Thoracic aorta (tissue), 2 donors: ENCODE measurements at regions not wholly inside any gene's neighbourhood (a gene's known extent, or its start where the extent isn't known, plus 50 kb on each side); places are given as distances from the start of the nearest gene placed in this dataset.

Source experiments
- ATAC-seq: fragments of 150-250 bp; one replicate; pipeline ENCODE4 v1.8.0; 2017; ENCODE audit warnings: low read depth; ENCODE audit not compliant: insufficient number of reproducible peaks, low FRiP score
- DNase-seq: peaks from one replicate; pipeline ENCODE4 v3.0.0-alpha.2; 2020; ENCODE audit warnings: low spot score
- H3K27ac ChIP-seq, 2 donors: fragments of 200-600 bp; sonication (generic); 1 replicate in 1 of 2; 2 replicates in 1 of 2; pipeline ENCODE4 v1.5.1; 2016; ENCODE audit warnings: mild to moderate bottlenecking in 2 of 2, moderate library complexity in 2 of 2
- H3K27me3 ChIP-seq: fragments of 200-600 bp; sonication (generic); replicated peaks from 2 replicates; pipeline ENCODE4 v1.6.0; 2016; ENCODE audit warnings: mild to moderate bottlenecking; ENCODE audit not compliant: insufficient read depth
- H3K36me3 ChIP-seq: fragments of 200-600 bp; sonication (generic); one replicate; pipeline ENCODE4 v1.5.1; 2016
- H3K4me1 ChIP-seq, 2 donors: fragments of 200-600 bp; sonication (generic); 1 replicate in 1 of 2; 2 replicates in 1 of 2; pipeline versions ENCODE4 v1.5.1 to v1.6.0; 2016; ENCODE audit warnings: low read depth in 2 of 2, mild to moderate bottlenecking in 1 of 2; ENCODE audit not compliant: control insufficient read depth in 1 of 2
- H3K4me3 ChIP-seq: fragments of 200-600 bp; sonication (generic); 2 replicates; pipeline ENCODE4 v1.5.1; 2016; ENCODE audit warnings: mild to moderate bottlenecking
- H3K9me3 ChIP-seq: fragments of 200-600 bp; sonication (generic); 2 replicates; pipeline ENCODE4 v1.5.1; 2016
- CTCF ChIP-seq: fragments of 200-600 bp; sonication (generic); IDR thresholded peaks from one replicate; pipeline ENCODE4 v1.5.1; 2019; ENCODE audit warnings: antibody characterized with exemption

DNA sequence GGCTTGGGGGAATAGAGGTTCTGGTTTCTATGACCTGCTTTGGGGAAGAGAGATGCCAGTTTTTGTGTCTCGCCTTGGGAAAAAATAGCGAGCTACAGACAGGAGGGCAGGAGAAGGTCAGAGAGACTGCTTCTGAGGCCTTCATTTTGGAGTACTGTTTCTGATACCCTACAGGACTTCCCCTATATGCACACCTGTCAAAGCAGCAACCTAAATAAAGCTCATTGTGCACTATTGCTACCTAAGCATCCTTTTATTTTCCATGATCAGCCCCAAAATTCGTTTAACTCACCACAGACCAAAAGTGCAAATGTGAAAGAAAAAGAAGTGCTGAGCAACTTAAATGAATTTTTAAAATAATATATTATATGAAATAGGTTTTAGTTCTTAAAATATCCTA is 145.6 kb upstream of the CHRM3 start:
- Histone ChIP-seq H3K36me3 (no peaks in the 10 kb centered on the region), H3K27me3 (no peaks in the 10 kb centered on the region), H3K4me1 (no peaks in the 10 kb centered on the region), H3K4me3 (no peak overlapping the region), H3K9me3 (no peaks in the 10 kb centered on the region), H3K27ac (no peak overlapping the region)
- DNase-seq (no peak), ATAC-seq (no peak)
- TF ChIP-seq CTCF: no peak

DNA sequence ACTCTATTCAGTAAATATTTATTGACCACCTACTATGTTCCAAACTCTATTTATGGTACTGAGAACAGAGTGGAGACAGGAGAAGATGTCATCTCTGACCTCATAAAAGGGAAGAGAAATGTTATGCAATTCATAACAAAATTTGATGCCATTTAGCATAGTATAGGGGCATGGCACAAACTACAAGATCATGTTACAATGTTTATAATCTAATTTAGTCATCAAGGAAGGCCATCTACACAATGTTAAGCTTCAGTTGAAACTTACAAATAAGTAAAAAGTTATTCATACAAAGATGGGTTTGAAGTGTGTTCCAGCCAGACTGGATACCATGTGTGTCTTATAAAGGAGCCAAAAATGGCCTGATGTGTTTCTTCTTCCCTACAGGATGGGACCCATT is 146.8 kb upstream of the CHRM3 start:
- no peaks in the 10 kb centered on the region for H3K4me1 ChIP-seq
- no peaks in the 10 kb centered on the region for H3K9me3 ChIP-seq
- H3K27me3 ChIP-seq: no peaks in the 10 kb centered on the region
- no peaks in the 10 kb centered on the region for H3K36me3 ChIP-seq
- no peak for TF ChIP-seq CTCF
- no peak for DNase-seq
- ATAC-seq: no peak
- H3K27ac ChIP-seq: no peak overlapping the region
- no peak overlapping the region for H3K4me3 ChIP-seq

GRCh38 chr1:239237912-239238311 is 148.5 kb upstream of the CHRM3 start:
- DNase-seq: no peak
- no peaks in the 10 kb centered on the region for H3K36me3 ChIP-seq
- no peaks in the 10 kb centered on the region for H3K9me3 ChIP-seq
- no peak overlapping the region for H3K27ac ChIP-seq
- TF ChIP-seq CTCF: no peak
- ATAC-seq: no peak
- no peak overlapping the region for H3K4me3 ChIP-seq
- no peaks in the 10 kb centered on the region for H3K27me3 ChIP-seq
- H3K4me1 ChIP-seq: no peaks in the 10 kb centered on the region

DNA sequence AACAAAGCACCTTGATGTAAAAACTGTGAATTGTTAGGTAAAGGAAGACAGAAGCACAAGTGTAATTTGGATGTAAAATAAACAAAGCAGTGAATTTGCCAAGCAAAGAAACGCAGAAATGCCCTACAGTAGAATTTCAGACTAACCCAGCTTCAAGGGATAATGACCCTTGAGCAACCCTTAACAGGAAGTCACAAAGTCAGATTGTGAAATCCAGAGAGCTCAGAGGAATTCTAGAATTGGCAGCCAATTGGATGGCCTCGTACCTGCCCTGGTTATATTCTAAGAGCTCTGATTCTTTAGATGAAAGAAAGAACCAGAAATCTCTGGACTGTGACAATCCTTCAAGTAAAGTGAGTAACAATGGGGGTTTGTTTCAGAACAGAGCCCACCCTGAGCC is 152.7 kb upstream of the CHRM3 start:
- H3K27ac ChIP-seq: no peak overlapping the region
- DNase-seq: no peak

DNA sequence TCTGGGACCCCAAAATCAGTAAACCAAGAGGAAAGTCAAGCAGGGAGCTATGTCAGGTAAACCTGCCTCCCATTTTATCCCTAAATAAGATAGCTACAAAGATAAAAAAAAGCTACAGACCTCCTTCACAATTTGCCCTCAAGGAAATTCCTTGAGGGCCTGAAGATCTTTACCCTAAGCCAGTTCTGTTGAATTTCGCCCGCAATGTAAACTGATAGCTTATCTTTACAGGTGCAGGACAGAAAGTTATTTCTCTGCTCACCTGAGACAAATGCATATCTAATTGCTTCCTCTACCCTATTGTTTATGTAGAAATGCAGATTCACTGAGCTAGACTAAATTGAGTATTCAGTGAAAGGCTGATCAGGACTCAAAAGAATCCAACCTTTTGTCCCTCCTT is 153.4 kb upstream of the CHRM3 start:
- TF ChIP-seq CTCF: no peak
- ATAC-seq: no peak

More for the DNA sequence above, 152.7 kb upstream of the CHRM3 start:
- no peak for ATAC-seq
- H3K9me3 ChIP-seq: no peaks in the 10 kb centered on the region
- no peak for TF ChIP-seq CTCF
- H3K36me3 ChIP-seq: no peaks in the 10 kb centered on the region
- H3K4me1 ChIP-seq: no peaks in the 10 kb centered on the region
- no peaks in the 10 kb centered on the region for H3K27me3 ChIP-seq
- no peak overlapping the region for H3K4me3 ChIP-seq

More for the DNA sequence above, 153.4 kb upstream of the CHRM3 start:
- no peak for DNase-seq
- H3K36me3 ChIP-seq: no peaks in the 10 kb centered on the region
- no peak overlapping the region for H3K27ac ChIP-seq
- H3K27me3 ChIP-seq: no peaks in the 10 kb centered on the region
- no peaks in the 10 kb centered on the region for H3K4me1 ChIP-seq
- H3K4me3 ChIP-seq: no peak overlapping the region
- no peaks in the 10 kb centered on the region for H3K9me3 ChIP-seq
